Erythroblast (primary cell): ENCODE measurements at regions not wholly inside any gene's neighbourhood (a gene's known extent, or its start where the extent isn't known, plus 50 kb on each side); places are given as distances from the start of the nearest gene placed in this dataset.

ENCODE experiments used
- GATA1 ChIP-seq: IDR thresholded peaks from 2 replicates; pipeline ENCODE4 v1.6.1; 2011; ENCODE audit warnings: low read depth, mild to moderate bottlenecking, control low read depth, low read length, moderate library complexity
- POLR2A ChIP-seq: IDR thresholded peaks from 2 replicates; pipeline ENCODE4 v1.6.1; 2011; ENCODE audit warnings: mild to moderate bottlenecking, low read length

- TF ChIP-seq POLR2A (no peak), GATA1 (no peak)
Measured at GRCh38 chr1:194196562-194196961, 1010.1 kb upstream of the B3GALT2 start.
